HG02588 (cell line): ENCODE measurements at regions not wholly inside any gene's neighbourhood (a gene's known extent, or its start where the extent isn't known, plus 50 kb on each side); places are given as distances from the start of the nearest gene placed in this dataset.

Experiments used
- ATAC-seq: cut with Tn5 transposase; IDR thresholded peaks from one replicate; pipeline ENCODE4 v1.9.1; 2021; ENCODE audit warnings: mild to moderate bottlenecking, moderate library complexity; ENCODE audit not compliant: unreplicated experiment

- ATAC-seq, result no peak
Measured at GRCh38 chr12:67370979-67371378, 101.8 kb downstream of the CAND1 start.

- no peak for ATAC-seq
Measured at GRCh38 chr12:67377021-67377420, 107.9 kb downstream of the CAND1 start.

GRCh38 chr12:67377541-67377940 is 108.4 kb downstream of the CAND1 start:
- no peak for ATAC-seq

GRCh38 chr12:67382241-67382871 is 113.2 kb downstream of the CAND1 start:
- no peak for ATAC-seq

- no peak for ATAC-seq
Measured at GRCh38 chr12:67386869-67387565, 117.9 kb downstream of the CAND1 start.

GRCh38 chr12:67388331-67389138 is 119.4 kb downstream of the CAND1 start:
- no peak for ATAC-seq

- no peak for ATAC-seq
Measured at GRCh38 chr12:67390273-67390672, 121.1 kb downstream of the CAND1 start.

- ATAC-seq, result no peak
Measured at GRCh38 chr12:67391034-67391433, 121.9 kb downstream of the CAND1 start.

GRCh38 chr12:67391656-67392055 is 122.5 kb downstream of the CAND1 start:
- no peak for ATAC-seq

GRCh38 chr12:67394550-67394949 is 125.4 kb downstream of the CAND1 start:
- no peak for ATAC-seq

- ATAC-seq, result no peak
Measured at GRCh38 chr12:67400742-67401141, 131.6 kb downstream of the CAND1 start.

- ATAC-seq, result no peak
Measured at GRCh38 chr12:67410246-67410645, 141.1 kb downstream of the CAND1 start.

- no peak for ATAC-seq
Measured at GRCh38 chr12:67410667-67411067, 141.5 kb downstream of the CAND1 start.

- no peak for ATAC-seq
Measured at GRCh38 chr12:67411562-67411961, 142.4 kb downstream of the CAND1 start.

- ATAC-seq, result no peak
Measured at GRCh38 chr12:67413577-67413976, 144.4 kb downstream of the CAND1 start.

- no peak for ATAC-seq
Measured at GRCh38 chr12:67414011-67414715, 145.0 kb downstream of the CAND1 start.

GRCh38 chr12:67415473-67415872 is 146.3 kb downstream of the CAND1 start:
- no peak for ATAC-seq

GRCh38 chr12:67419810-67420209 is 150.7 kb downstream of the CAND1 start:
- no peak for ATAC-seq

GRCh38 chr12:67420506-67420905 is 151.3 kb downstream of the CAND1 start:
- ATAC-seq, result no peak

GRCh38 chr12:67422081-67422480 is 152.9 kb downstream of the CAND1 start:
- ATAC-seq, result no peak

GRCh38 chr12:67424784-67425183 is 155.6 kb downstream of the CAND1 start:
- no peak for ATAC-seq
